Central memory CD8-positive, alpha-beta T cell (primary cell): ENCODE measurements at regions not wholly inside any gene's neighbourhood (a gene's known extent, or its start where the extent isn't known, plus 50 kb on each side); places are given as distances from the start of the nearest gene placed in this dataset.
"Not testable (repeated sequence)": the region's sequence is repeated elsewhere in the genome, so short reads cannot be mapped to it uniquely, and the experiment has no call there.

ENCODE experiments used
- ATAC-seq: fragments of 150-1000 bp; cut with Tn5 transposase; replicated peaks from 2 replicates; pipeline ENCODE4 v1.10.0; 2022; ENCODE audit warnings: mild to moderate bottlenecking, moderate FRiP score, moderate number of reproducible peaks; ENCODE audit not compliant: poor library complexity, severe bottlenecking; ENCODE audit errors: extremely low read depth
- DNase-seq, 2 donors: peaks; one replicate each; pipeline ENCODE4 v3.0.0; 2021; ENCODE audit warnings: low spot score in 2 of 2
- H3K27ac Mint-ChIP-seq: one replicate; pipeline ENCODE4 v1.8.0; 2022; ENCODE audit warnings: low read depth, mild to moderate bottlenecking, moderate library complexity, mixed read lengths
- H3K27me3 Mint-ChIP-seq: one replicate; pipeline ENCODE4 v1.8.0; 2022; ENCODE audit warnings: mixed read lengths
- H3K36me3 Mint-ChIP-seq: one replicate; pipeline ENCODE4 v1.8.0; 2022; ENCODE audit warnings: mild to moderate bottlenecking, moderate library complexity, mixed read lengths; ENCODE audit not compliant: insufficient read depth
- H3K4me1 Mint-ChIP-seq: one replicate; pipeline ENCODE4 v1.8.0; 2022; ENCODE audit warnings: mixed read lengths
- H3K4me3 Mint-ChIP-seq: one replicate; pipeline ENCODE4 v1.8.0; 2022; ENCODE audit warnings: mild to moderate bottlenecking, moderate library complexity, mixed read lengths
- H3K9me3 Mint-ChIP-seq: one replicate; pipeline ENCODE4 v1.8.0; 2022; ENCODE audit warnings: mixed read lengths

DNA sequence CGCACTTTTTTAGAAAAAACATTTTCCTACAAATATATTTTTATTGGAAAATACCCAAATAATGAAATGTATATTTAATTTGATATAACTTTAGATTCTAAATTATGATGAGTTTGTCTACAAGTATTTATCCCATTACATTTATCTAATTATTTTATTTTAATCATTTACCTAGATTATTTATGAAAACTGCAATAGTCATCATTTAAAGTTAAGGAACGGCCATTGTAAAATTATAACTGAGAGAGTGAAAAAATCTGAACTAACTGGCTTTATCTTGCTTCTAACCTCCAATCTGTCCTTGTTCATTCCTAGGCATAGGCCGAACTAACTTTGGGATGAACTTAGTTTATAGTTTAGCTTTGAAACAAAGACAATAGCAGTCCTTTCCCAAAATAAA, 368.8 kb downstream of the ADGRD1 start:
- not testable (repeated sequence) for H3K4me3 Mint-ChIP-seq, H3K9me3 Mint-ChIP-seq, H3K27ac Mint-ChIP-seq, H3K4me1 Mint-ChIP-seq, ATAC-seq, H3K36me3 Mint-ChIP-seq, DNase-seq, H3K27me3 Mint-ChIP-seq

DNA sequence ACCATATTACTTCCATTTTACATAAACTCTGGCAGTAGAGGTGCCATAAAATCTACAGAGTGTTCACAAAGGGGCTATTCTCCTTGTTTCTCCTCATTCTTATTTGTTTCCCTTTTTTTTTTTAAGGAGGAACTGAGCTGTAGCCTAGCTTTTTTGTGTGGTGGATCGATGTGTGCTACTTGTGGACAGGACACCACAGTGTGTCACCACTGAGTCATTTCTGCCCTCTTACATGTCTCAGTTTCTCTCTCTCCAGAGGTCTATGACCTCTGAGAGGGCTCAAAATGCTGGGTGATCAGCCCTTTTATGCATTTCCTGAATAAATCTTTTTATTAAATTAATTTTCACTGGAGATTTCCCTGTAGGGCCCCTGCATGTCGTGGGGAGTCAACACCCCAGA, 370.2 kb downstream of the ADGRD1 start:
- H3K9me3 Mint-ChIP-seq = no peaks in the 10 kb centered on the region
- DNase-seq (no peak), ATAC-seq (no peak)
- peaks cover 7% of the 10 kb centered on the region for H3K27me3 Mint-ChIP-seq
- peaks cover 1% of the 10 kb centered on the region for H3K36me3 Mint-ChIP-seq
- no peaks in the 10 kb centered on the region for H3K4me1 Mint-ChIP-seq
- no peak overlapping the region for H3K27ac Mint-ChIP-seq
- H3K4me3 Mint-ChIP-seq = no peak overlapping the region

DNA sequence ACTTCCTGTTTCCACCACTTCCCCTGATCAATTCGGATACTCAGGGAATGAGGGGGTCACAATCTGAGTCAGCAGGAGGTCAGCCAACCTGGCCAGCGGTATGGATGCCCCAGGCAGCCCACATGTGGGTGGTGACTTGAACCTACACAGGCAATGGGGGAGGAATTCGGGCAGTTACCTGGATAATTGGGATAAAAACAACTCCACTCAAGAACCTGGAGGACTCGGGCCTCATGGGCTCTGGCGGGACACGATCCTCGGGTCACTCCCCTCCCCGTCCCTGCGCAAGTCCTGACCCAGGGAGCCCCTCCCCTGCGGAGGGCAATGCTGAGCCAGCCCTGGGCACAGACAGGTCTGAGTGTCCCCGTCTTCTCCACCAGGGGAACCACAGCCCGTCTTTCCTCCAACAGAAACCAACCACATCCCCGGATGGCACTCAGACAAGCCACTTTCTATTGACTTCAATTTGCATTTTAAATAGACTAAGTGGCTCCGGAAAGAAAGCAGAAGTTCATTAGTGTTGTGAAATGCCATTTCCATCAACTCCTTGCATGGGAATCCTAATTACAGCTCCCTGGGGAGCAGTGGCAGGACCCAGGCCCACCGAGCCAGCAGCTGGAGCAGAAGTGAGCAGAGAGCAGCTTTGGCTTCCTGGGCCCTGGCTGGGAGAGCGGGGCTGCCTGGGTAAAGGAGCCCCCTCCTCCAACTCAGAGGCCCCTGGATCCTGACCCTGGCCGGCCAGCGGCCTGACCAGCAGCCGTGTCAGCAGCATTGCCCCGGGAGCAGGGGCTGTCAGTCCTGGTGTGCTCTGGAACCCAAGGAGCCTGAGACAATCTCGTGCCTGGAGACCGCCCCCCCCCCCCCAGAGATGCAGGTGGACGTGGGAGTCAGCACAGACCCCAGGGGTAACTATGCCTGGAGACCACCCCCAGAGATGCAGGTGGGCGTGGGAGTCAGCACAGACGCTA, 374.1 kb downstream of the ADGRD1 start:
- no peak overlapping the region for H3K4me3 Mint-ChIP-seq
- no peaks in the 10 kb centered on the region for H3K9me3 Mint-ChIP-seq
- no peak overlapping the region for H3K27ac Mint-ChIP-seq
- peaks cover 15% of the 10 kb centered on the region for H3K27me3 Mint-ChIP-seq
- DNase-seq (no peak), ATAC-seq (no peak)
- peaks cover 1% of the 10 kb centered on the region for H3K36me3 Mint-ChIP-seq
- no peaks in the 10 kb centered on the region for H3K4me1 Mint-ChIP-seq

DNA sequence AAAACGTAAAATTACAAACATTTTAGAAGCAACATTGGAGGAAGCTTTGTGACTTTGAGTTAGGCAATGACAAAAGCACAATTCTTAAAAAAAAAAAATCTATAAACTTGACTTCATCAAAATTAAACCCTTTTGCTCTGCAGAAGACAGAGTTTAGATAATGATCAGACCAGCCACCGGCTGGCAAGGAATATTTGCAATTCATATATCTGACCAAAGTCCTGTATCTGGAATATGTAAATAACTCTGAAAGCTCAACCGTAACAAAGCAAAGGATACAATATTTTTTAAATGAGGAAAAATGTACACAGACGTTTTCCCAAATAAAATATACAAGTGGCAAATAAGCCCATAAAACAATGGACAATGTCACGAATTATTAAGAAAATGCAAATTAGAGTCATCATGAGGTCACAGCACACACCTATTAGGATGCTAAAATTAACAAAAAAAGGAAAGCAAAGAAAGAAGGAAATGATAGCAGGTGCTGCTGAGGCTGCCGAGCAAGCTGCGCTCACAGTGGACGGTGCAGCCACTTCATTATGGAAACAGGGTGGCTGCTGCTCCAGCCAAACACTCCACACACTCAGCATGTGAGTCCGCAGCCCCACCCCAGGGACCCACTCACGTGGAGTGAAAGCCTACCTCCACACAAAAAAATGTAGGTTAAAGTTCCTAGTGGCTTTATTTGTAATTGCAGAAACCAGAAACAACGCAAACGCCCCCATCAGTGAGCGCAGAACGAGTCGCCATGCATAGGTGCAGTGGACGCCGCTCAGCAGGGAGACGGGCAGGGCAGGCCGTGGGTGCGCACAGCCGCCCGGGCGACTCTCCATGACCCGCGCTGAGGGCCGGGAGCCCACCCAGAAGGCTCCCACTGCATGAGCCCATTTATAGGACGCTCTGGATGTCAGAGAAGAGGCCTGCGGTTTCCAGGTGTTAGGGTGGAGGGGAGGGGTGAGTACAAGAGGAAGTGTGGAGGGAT, 375.4 kb downstream of the ADGRD1 start:
- not testable (repeated sequence) for DNase-seq, H3K36me3 Mint-ChIP-seq, H3K9me3 Mint-ChIP-seq, H3K27ac Mint-ChIP-seq, H3K4me1 Mint-ChIP-seq, H3K4me3 Mint-ChIP-seq, ATAC-seq
- H3K27me3 Mint-ChIP-seq = peaks cover 18% of the 10 kb centered on the region

DNA sequence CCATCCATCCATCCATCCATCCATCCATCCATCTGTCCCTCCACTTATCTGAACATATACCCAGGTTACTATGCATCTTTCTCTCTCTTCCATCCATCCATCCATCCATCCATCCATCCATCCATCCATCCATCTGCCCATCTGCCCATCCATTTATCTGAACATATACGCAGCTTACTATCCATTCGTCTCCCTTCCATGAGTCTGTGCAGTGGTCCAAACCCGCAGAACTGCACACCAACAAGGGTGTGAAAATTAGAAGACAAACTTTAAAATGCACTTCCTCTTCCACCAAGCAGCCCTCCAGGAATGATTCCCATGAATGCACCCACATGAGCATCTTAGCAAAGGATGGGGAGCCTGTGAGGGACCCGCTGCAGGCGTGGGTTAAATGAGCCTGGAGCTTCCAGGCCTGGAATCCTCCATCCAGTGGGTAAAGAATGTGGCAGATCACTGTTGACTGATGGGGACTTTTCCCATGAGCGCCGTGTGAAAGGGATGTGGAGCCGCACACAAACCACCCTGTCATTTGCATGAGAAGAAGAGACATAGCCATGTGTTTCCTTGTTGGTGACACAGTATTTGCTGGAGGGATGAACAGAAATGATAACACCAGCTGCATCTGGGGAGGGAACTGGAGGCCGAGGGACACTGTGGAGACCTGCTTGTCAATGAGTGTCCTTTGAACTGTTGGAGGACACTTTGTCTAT, 376.6 kb downstream of the ADGRD1 start:
- Mint-ChIP-seq H3K4me3 (no peak overlapping the region), H3K27me3 (peaks cover 18% of the 10 kb centered on the region), H3K36me3 (peaks cover 1% of the 10 kb centered on the region), H3K4me1 (no peaks in the 10 kb centered on the region), H3K27ac (no peak overlapping the region), H3K9me3 (no peaks in the 10 kb centered on the region)
- ATAC-seq (no peak), DNase-seq (no peak)

DNA sequence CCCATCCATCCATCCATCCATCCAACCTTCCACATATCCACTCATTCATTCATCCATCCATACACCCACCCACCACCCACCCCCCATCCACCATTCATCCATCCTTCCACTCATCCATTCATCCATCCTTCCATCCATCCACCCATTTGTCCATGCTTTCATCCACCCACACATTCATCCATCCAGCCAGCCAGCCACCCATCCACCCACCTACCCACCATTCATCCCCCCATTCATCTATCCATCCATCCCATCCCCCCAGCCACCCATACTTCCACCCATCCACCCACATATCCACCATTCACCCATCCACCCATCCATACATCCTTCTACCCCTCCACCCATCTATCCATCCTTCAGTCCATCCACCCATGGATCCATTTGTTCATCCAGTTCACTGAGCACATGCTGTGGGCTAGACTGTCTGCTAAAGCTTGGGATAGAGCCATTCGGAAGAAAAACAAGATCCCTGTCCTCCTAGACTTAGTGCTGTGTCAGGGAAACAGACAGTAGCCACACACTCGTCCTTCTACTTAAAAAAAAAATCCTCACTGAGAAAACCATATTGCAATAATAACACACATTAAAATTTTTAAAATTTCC, 377.5 kb downstream of the ADGRD1 start:
- Mint-ChIP-seq H3K9me3 (no peaks in the 10 kb centered on the region), H3K27me3 (peaks cover 18% of the 10 kb centered on the region), H3K36me3 (peaks cover 1% of the 10 kb centered on the region), H3K4me3 (no peak overlapping the region), H3K27ac (no peak overlapping the region), H3K4me1 (no peaks in the 10 kb centered on the region)
- DNase-seq (no peak), ATAC-seq (no peak)

DNA sequence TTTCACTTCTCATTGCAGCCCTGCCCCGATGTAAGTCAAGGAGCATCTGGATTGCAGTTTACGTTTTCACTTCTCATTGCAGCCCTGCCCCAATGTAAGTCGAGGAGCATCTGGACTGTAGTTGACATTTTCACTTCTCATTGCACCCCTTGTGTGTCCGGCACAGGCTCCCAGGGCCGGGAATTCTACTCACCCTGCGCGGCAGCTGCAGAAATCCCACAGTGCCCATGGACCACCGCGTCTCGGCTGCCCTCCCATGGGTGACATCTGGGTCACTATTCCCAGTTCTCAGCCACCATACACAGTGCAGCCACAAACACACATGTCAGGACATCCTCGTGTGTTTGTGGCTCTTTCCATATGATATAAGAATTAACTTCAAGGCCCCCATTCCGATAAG, 378.5 kb downstream of the ADGRD1 start:
- no peak for DNase-seq
- peaks cover 15% of the 10 kb centered on the region for H3K27me3 Mint-ChIP-seq
- H3K9me3 Mint-ChIP-seq = no peaks in the 10 kb centered on the region
- no peaks in the 10 kb centered on the region for H3K36me3 Mint-ChIP-seq
- peak overlapping the region; percentile 6 for H3K27ac Mint-ChIP-seq
- no peaks in the 10 kb centered on the region for H3K4me1 Mint-ChIP-seq
- H3K4me3 Mint-ChIP-seq = no peak overlapping the region
- no peak for ATAC-seq

DNA sequence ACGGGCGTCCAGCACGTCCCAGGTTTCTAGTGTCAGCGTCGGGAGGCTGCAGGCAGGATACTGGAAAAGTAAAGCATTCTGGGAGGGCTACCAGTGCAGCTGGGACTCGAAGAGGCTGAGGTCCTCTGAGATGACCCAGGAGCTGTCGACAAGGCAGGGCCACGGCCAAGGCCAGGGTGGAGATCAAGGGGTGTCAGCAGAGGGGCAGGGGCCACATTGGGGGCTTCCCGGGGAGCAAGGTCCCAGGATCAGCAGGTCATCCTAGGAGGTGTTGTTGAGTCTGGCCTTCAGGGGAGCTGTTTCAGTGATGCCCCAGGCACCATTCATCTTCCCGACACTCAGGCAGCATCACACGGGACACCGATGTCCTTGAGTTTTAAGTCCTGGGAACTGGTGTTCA, 377.8 kb upstream of the SFSWAP start:
- no peak for ATAC-seq
- Mint-ChIP-seq H3K4me3 (no peak overlapping the region), H3K27me3 (peaks cover 11% of the 10 kb centered on the region), H3K9me3 (no peaks in the 10 kb centered on the region), H3K27ac (no peak overlapping the region), H3K4me1 (no peaks in the 10 kb centered on the region), H3K36me3 (no peaks in the 10 kb centered on the region)
- no peak for DNase-seq

DNA sequence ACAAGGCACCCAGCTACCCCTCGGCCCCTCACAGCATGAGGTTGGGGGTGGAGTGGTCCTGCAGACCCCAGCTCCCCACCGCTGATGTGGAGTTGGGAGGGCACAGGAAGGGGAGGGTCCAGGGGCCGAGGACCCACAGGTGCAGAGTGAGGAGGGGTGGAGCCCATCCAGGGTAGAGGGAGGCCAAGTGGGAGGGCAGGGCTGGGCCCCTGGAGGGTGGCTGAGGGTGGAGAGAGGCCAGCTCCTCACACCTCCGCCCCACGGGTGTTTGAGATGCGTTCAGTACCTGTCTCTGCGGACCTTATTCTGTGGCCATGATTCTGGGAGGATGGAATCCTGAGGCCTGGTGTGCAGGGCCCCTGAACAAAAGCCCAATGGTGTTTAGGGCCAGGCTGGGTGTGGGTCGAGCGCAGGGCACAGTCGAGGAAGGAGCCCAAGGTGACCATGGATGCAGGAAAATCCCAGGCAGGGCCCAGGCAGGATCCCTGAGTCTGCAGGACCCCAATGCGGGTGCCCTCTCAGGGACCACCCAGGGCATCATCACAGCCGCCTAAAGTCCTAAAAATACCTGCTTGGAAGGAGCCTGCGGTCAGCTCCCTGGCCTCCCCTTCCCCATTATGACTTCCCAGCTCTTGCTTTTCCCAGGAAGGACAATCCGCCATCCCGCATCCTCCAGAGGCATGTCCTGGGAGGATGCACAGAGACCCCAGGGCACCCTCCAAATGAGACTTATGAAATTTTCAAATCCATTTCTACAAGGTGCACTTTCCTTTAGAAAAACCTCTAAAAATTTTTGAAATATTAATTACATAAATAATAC, 377.1 kb upstream of the SFSWAP start:
- no peak for ATAC-seq
- DNase-seq = no peak
- no peak overlapping the region for H3K27ac Mint-ChIP-seq
- H3K27me3 Mint-ChIP-seq = peaks cover 11% of the 10 kb centered on the region
- no peaks in the 10 kb centered on the region for H3K4me1 Mint-ChIP-seq
- H3K36me3 Mint-ChIP-seq = no peaks in the 10 kb centered on the region
- H3K4me3 Mint-ChIP-seq = no peak overlapping the region
- no peaks in the 10 kb centered on the region for H3K9me3 Mint-ChIP-seq

DNA sequence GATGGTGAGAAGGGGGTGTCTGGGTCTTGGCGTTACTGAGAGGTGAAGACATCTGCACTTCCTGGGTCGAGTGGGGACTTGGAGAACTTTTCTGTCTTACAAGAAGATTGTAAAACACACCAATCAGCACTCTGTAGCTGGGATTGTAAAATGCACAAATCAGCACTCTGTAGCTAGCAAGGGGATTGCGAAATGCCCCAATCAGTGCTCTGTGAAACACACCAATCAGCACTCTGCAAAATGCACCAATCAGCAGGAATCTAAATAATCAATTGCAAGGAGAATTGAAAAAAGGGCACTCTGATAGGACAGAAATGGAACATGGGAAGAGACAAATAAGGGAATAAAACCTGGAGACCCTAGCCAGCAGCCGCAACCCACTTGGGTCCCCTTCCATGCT, 376.1 kb upstream of the SFSWAP start:
- H3K9me3 Mint-ChIP-seq = no peaks in the 10 kb centered on the region
- ATAC-seq = no peak
- H3K27me3 Mint-ChIP-seq = peaks cover 11% of the 10 kb centered on the region
- H3K4me1 Mint-ChIP-seq = no peaks in the 10 kb centered on the region
- no peak for DNase-seq
- no peak overlapping the region for H3K27ac Mint-ChIP-seq
- no peak overlapping the region for H3K4me3 Mint-ChIP-seq
- no peaks in the 10 kb centered on the region for H3K36me3 Mint-ChIP-seq

DNA sequence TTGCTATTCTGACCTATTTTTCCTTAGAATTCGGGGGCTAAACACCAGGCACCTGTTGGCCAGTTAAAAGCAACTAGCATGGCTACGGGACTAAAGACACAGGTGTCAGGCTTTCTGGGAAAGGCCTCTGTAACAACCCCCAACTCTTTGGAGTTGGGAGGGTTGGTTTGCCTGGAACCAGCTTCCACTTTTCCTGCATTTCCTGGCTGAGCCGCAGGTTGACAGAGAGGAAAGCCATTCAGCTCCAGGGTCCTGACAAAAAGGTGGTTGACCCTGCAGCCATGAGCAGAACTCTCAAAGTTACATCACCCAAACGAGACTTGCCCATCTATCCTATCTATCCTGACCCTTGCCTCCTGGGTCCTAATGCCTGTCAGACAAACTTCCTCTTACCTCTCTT, 375.4 kb upstream of the SFSWAP start:
- no peak for ATAC-seq
- Mint-ChIP-seq H3K36me3 (no peaks in the 10 kb centered on the region), H3K9me3 (no peaks in the 10 kb centered on the region), H3K27me3 (peaks cover 11% of the 10 kb centered on the region), H3K4me1 (no peaks in the 10 kb centered on the region), H3K27ac (no peak overlapping the region), H3K4me3 (no peak overlapping the region)
- no peak for DNase-seq
